ENCODE measurements at regions not wholly inside any gene's neighbourhood (a gene's known extent, or its start where the extent isn't known, plus 50 kb on each side); places are given as distances from the start of the nearest gene placed in this dataset.

GRCh38 chr3:176850498-176850897 is 346.8 kb downstream of the TBL1XR1 start:
- Histone ChIP-seq H3K27me3 (ENCODE audit: control insufficient read depth, insufficient read depth, low read length) (no peaks in the 10 kb centered on the region), H3K36me3 (ENCODE audit: control insufficient read depth, insufficient read depth, low read length) (no peaks in the 10 kb centered on the region), H3K4me3 (ENCODE audit: low read depth, low read length) (no peak overlapping the region)
- POLR2A ChIA-PET: no interaction called here
- TF ChIP-seq, protein P1, sequence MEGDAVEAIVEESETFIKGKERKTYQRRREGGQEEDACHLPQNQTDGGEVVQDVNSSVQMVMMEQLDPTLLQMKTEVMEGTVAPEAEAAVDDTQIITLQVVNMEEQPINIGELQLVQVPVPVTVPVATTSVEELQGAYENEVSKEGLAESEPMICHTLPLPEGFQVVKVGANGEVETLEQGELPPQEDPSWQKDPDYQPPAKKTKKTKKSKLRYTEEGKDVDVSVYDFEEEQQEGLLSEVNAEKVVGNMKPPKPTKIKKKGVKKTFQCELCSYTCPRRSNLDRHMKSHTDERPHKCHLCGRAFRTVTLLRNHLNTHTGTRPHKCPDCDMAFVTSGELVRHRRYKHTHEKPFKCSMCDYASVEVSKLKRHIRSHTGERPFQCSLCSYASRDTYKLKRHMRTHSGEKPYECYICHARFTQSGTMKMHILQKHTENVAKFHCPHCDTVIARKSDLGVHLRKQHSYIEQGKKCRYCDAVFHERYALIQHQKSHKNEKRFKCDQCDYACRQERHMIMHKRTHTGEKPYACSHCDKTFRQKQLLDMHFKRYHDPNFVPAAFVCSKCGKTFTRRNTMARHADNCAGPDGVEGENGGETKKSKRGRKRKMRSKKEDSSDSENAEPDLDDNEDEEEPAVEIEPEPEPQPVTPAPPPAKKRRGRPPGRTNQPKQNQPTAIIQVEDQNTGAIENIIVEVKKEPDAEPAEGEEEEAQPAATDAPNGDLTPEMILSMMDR (IDR thresholded peaks at IDR 0.05; ENCODE audit: insufficient read depth, low read depth, low read length): no peak
- no peak for DNase-seq (ENCODE audit: low read depth)
- CTCF ChIA-PET: interaction anchor here (0.9 kb wide), 1 partner anchor 512 kb away, joined by 3 read pairs; no protein-coding TSS in a partner anchor

GRCh38 chr3:176848431-176849214 is 348.7 kb downstream of the TBL1XR1 start:
- TF ChIP-seq, protein P1 (IDR thresholded peaks at IDR 0.05; ENCODE audit: insufficient read depth, low read depth, low read length): no peak
- no peaks in the 10 kb centered on the region for H3K36me3 ChIP-seq (ENCODE audit: control insufficient read depth, insufficient read depth, low read length)
- ChIA-PET CTCF (interaction anchor here (1.0 kb wide), 1 partner anchor 34 kb away, joined by 4 read pairs; no protein-coding TSS in a partner anchor), POLR2A (no interaction called here)
- H3K27me3 ChIP-seq (ENCODE audit: control insufficient read depth, insufficient read depth, low read length): no peaks in the 10 kb centered on the region
- H3K4me3 ChIP-seq (ENCODE audit: low read depth, low read length): no peak overlapping the region
- no peak for DNase-seq (ENCODE audit: low read depth)

DNA sequence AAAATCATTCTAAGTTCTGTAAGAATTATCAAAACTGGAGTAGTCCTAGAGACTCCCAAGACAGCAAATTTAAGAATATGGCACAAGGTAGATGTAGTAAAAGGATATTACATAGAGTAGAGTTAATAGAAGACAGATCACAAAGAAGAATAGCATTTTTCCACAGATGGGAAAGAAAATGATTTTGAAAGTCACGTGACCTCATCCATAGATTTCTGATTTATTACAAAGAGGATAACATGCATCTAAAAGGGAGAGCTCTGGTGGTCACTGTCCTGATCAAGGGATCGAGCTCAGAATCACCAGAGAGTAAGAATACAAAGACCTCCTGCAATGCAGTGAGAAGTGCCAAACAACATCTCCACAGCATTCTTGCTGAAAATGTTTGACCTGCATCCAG is 354.4 kb downstream of the TBL1XR1 start:
- ChIA-PET POLR2A (no interaction called here), CTCF (no interaction called here)
- H3K36me3 ChIP-seq (ENCODE audit: control insufficient read depth, insufficient read depth, low read length): no peaks in the 10 kb centered on the region
- no peaks in the 10 kb centered on the region for H3K27me3 ChIP-seq (ENCODE audit: control insufficient read depth, insufficient read depth, low read length)
- no peak for DNase-seq (ENCODE audit: low read depth)
- TF ChIP-seq, protein P1 (IDR thresholded peaks at IDR 0.05; ENCODE audit: insufficient read depth, low read depth, low read length): no peak
- no peak overlapping the region for H3K4me3 ChIP-seq (ENCODE audit: low read depth, low read length)

- no peak overlapping the region for H3K4me3 ChIP-seq (ENCODE audit: low read depth, low read length)
- DNase-seq (ENCODE audit: low read depth): no peak
- ChIA-PET POLR2A (no interaction called here), CTCF (interaction anchor here (0.6 kb wide), 1 partner anchor 129 kb away, joined by 3 read pairs; no protein-coding TSS in a partner anchor)
- TF ChIP-seq, protein P1 (IDR thresholded peaks at IDR 0.05; ENCODE audit: insufficient read depth, low read depth, low read length): no peak
- H3K27me3 ChIP-seq (ENCODE audit: control insufficient read depth, insufficient read depth, low read length): no peaks in the 10 kb centered on the region
- no peaks in the 10 kb centered on the region for H3K36me3 ChIP-seq (ENCODE audit: control insufficient read depth, insufficient read depth, low read length)
These were observed 356.5 kb downstream of the TBL1XR1 start for GRCh38 chr3:176840641-176841286.

GRCh38 chr3:176839901-176840300 is 357.4 kb downstream of the TBL1XR1 start:
- POLR2A ChIA-PET: no interaction called here
- Histone ChIP-seq H3K36me3 (ENCODE audit: control insufficient read depth, insufficient read depth, low read length) (no peaks in the 10 kb centered on the region), H3K27me3 (ENCODE audit: control insufficient read depth, insufficient read depth, low read length) (no peaks in the 10 kb centered on the region), H3K4me3 (ENCODE audit: low read depth, low read length) (no peak overlapping the region)
- DNase-seq (ENCODE audit: low read depth): no peak
- TF ChIP-seq, protein P1 (IDR thresholded peaks at IDR 0.05; ENCODE audit: insufficient read depth, low read depth, low read length): no peak
- CTCF ChIA-PET: interaction anchor here (1.0 kb wide), 1 partner anchor 32 kb away, joined by 3 read pairs; no protein-coding TSS in a partner anchor
